GM19025 (cell line): ENCODE measurements at regions not wholly inside any gene's neighbourhood (a gene's known extent, or its start where the extent isn't known, plus 50 kb on each side); places are given as distances from the start of the nearest gene placed in this dataset.

Experiments used
- ATAC-seq: cut with Tn5 transposase; IDR thresholded peaks from one replicate; pipeline ENCODE4 v1.9.1; 2021; ENCODE audit warnings: mild to moderate bottlenecking, low read depth, moderate library complexity; ENCODE audit not compliant: unreplicated experiment

GRCh38 chr2:42965196-42965595 lies 172.8 kb upstream of the HAAO start:
- no peak for ATAC-seq

- no peak for ATAC-seq
Measured at GRCh38 chr2:42964439-42965083, 172.2 kb upstream of the HAAO start.

- ATAC-seq = no peak
Measured at GRCh38 chr2:42963452-42964068, 171.2 kb upstream of the HAAO start.

GRCh38 chr2:42962508-42962953 lies 170.1 kb upstream of the HAAO start:
- no peak for ATAC-seq

- ATAC-seq = no peak
Measured at GRCh38 chr2:42961961-42962360, 169.6 kb upstream of the HAAO start.

GRCh38 chr2:42961385-42961811 lies 169.0 kb upstream of the HAAO start:
- no peak for ATAC-seq

GRCh38 chr2:42960842-42961180 lies 168.4 kb upstream of the HAAO start:
- ATAC-seq = no peak

GRCh38 chr2:42960002-42960841 lies 167.8 kb upstream of the HAAO start:
- ATAC-seq = no peak

- no peak for ATAC-seq
Measured at GRCh38 chr2:42959234-42960001, 167.0 kb upstream of the HAAO start.

- ATAC-seq = no peak
Measured at GRCh38 chr2:42958741-42959233, 166.4 kb upstream of the HAAO start.

GRCh38 chr2:42957861-42958301 lies 165.5 kb upstream of the HAAO start:
- ATAC-seq = no peak

GRCh38 chr2:42957109-42957860 lies 164.9 kb upstream of the HAAO start:
- peak; percentile 46 for ATAC-seq

- no peak for ATAC-seq
Measured at GRCh38 chr2:42954227-42954962, 162.0 kb upstream of the HAAO start.

- no peak for ATAC-seq
Measured at GRCh38 chr2:42953216-42953615, 160.8 kb upstream of the HAAO start.

GRCh38 chr2:42951263-42951938 lies 159.0 kb upstream of the HAAO start:
- no peak for ATAC-seq

GRCh38 chr2:42949125-42949524 lies 156.7 kb upstream of the HAAO start:
- no peak for ATAC-seq

- ATAC-seq = no peak
Measured at GRCh38 chr2:42947809-42948600, 155.6 kb upstream of the HAAO start.
